DMS79 (cell line): ENCODE measurements at regions not wholly inside any gene's neighbourhood (a gene's known extent, or its start where the extent isn't known, plus 50 kb on each side); places are given as distances from the start of the nearest gene placed in this dataset.
"Not testable (repeated sequence)": the region's sequence is repeated elsewhere in the genome, so short reads cannot be mapped to it uniquely, and the experiment has no call there.

Experiments used
- DNase-seq: peaks from one replicate; lab custom pipeline; 2025; lab: John Stamatoyannopoulos, UW

DNA sequence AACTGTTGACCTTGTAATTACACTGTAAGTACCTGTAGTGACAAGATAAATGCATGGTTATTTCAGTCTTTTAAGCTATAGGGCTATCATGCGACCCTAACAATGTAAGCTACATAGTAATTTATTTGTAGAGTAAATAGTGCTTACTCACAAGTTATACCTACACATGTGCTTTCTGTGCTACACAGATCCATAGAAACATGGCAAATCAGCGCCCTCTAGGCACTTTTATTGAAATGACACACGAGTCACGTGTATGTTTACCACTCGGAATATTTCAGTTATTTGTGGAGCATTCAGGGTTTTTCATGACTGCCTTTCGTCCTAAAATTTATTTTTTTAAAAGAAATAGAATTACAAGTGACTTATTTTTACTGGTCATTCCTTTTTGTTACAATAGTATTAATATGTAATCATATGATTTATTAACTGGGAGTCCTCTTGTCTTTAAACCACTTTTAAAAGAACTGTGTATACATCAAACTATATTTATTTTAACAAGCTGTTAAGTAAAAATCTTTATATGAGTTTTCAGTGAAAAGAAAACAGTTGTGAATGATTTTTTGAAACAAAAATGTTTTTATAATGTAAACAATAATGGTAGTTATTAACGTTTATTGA, 1242.3 kb upstream of the WWC1 start:
- DNase-seq: no peak

DNA sequence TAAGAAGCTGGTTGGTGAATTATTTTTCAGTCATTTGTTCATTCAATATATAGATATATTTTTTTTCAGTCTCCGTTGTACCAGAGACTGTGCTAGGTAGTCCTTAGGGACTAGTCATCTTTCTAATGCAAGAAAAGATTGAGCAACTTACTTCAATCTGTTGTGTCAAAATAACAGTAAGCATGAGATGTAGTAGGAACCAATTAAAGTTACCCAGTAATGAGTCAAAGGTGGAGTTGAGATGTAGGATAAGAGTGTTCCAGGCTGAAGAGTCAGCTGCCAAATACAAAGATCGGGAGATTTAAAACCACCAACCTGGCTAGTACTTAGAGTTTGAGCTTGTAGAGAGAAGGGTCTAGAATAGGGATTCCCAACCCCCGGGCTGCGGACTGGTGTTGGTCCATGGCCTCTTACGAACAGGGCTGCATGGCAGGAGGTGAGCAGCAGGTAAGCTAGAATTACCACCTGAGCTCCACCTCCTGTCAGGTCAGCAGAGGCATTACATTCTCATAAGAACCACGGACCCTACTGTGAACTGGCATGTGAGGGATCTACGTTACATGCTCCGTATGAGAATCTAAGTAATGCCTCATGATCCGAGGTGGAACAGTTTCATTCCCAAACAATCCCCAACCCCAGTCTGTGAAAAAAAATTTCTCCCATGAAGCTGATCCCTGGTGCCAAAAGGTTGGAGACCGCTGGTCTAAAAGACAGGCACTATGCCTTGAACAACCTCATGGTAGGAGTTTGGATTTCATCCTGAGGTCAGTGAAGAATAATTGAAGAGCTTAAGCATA, 1241.5 kb upstream of the WWC1 start:
- DNase-seq: no peak

DNA sequence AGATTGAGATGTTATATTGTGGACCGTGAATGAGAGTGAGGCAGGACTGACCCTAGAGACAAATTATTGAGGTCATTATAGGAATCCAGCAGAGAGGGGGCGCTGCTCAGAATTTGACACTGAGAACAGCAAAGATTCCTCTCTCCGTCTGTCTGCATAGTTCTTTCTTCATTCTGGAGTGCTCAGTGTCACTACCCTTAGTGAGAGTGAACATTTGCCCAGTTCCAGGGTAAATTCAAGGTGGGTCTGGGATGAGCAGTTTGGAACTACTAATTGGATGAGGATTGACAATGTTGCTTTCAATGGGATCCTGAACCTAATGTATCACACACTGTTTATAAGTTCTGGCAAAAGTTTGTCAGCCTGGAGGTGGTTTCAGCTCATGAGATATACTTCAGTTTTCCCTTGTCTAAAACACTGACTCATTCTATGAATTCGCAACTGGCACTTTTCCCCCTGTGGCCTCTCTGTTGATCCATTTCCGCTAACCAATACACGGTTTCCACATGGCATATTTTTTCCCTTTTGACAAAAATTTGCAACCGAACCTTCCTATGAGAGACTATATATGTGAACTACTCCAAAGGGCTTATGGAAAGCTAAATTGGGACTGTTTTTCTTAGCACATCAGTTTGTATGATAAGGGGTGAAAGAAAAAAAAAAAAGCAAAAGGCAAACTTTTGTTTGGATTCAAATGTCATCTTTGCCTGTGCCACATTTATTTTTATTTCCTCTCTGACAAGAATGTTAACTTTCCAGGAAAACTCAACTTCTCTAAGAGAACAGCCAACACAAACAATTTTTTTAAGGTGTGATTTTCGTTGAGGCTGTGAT, 1240.7 kb upstream of the WWC1 start:
- DNase-seq: no peak

DNA sequence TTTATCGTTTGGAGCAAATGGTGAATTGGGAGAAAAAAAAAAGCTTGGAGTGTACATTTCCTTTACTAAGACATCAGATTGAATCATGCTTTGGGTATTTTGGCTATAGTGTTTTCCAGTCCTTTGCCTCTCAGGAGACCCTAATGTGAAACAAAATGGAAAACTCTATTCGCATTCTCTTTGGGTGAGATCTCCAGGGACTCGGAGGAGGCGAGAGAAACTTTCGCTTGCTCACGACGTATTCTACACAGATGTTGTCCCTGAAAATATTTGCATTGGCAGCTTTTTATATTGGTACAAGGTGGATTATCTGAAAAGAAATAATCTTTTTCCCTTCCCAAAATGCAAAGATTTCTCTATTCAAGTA, 1240.1 kb upstream of the WWC1 start:
- DNase-seq: no peak

DNA sequence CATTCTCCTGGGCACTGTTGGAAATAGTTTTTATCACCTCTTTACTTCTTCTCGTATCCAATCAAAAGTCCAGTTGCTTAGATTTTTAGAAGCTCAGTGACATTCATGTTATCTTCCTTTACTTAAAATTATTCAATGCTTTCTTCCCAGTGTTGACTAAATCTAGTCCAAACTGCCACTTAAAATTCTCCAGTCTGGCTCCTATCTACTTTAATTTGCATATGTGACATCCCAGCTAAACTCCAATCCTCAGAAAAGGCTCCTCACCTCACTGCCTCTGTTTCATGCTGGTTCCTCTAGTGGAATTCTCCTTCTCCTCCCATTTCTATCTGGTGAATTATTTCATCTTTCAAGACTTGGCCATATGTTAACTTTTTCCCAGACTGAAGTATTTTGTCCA, 1238.7 kb upstream of the WWC1 start:
- no peak for DNase-seq

DNA sequence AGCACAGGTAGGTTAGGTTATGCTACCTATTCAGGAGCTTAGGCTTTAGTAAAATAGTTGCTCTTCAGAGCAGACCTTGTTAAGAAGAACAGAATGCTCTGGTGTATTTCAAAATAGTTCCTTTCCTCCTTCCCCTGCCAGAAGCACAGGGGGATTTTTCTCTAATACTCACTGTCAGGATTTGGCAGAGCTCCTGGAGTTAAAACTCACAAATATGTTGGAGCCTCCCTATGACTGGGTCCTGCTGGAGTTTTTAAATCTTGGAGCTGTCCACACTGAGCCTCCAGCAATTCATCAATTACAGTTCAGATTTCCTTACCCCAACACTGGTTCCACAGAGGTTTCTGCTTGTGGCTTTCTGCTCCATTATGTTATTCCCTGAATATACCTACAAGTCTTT, 1233.8 kb upstream of the WWC1 start:
- no peak for DNase-seq

DNA sequence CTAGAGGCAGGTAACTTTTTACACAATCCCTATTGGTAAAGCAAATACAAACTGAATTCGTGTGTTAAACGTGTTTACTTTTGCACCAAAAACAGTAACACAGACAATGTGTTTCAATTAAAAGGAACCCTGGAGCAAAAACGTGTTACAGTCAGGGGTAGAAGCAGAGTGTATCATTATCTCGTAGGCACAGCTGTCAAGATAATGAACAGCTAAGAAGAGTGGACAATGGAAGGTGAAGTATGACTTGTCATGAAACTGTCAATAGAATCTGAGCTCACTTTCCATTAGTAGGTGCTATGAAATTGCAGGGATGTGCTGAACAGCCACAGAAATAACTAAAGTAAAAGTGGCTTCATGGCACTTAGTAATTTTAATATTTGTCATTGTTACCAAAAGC, 1229.8 kb upstream of the WWC1 start:
- no peak for DNase-seq

DNA sequence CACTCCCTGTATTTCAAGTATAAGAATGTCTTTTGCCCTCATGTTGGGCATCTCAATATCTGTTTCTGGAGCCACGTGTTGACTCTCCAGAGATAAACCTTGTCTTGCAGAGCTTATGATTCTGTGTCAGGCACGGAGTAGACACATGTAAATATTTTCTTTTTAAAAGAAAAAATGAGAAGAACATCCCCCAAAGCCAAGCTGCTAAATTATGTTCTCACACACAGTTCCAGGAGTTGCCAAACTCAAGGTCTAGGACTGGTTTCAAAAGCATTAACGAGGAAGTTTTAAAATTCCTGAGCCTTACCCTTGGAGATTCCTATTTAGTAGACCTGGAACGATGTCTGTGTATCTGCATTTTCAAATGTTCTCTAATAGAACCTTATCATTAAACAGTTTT, 1228.3 kb upstream of the WWC1 start:
- DNase-seq: no peak

DNA sequence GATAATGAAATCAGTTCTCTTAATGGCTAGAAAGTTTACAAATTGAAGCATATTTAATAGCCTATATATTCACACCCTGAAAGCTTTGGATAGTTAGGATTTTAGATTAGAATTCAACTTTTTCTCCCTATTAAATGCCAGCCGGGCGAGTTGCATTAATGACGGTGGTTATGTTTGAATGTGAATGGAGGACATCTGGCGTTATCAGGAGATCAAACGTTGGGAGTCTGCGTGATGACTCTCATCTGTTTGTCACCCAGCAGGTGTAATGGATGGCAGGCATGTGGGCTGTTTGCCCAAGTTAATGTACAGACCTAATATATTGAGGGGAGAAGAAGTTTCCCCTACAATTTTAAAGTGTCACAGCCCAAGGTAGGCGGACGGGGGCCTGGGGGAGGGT, 1227.7 kb upstream of the WWC1 start:
- no peak for DNase-seq

DNA sequence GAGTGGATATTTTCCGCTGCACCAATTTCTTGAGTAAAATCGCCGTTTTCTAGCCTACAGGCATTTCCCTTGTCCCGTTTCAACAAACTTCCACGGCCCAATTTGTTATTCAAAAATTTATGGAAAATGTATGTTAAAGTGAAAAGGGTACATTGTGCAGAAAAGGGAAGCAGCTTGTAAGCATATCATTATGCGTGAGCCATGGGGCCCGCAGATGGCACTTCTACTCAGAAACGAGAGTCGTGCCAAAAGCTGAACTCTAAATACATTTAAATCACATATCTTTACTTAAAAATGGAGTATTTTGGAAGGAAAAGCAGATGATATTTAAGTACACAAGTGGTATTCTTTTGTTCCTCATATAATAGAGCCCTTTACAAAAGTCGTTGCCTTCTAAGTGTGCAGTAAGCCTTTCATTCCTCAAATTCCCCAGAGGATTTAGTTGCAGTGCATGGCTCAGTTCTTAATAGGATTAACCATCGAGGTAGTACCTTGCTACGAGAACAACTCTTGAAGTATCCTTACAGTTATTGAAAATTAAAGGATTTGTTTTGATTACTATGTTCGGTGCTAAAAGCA, 1227.2 kb upstream of the WWC1 start:
- no peak for DNase-seq

DNA sequence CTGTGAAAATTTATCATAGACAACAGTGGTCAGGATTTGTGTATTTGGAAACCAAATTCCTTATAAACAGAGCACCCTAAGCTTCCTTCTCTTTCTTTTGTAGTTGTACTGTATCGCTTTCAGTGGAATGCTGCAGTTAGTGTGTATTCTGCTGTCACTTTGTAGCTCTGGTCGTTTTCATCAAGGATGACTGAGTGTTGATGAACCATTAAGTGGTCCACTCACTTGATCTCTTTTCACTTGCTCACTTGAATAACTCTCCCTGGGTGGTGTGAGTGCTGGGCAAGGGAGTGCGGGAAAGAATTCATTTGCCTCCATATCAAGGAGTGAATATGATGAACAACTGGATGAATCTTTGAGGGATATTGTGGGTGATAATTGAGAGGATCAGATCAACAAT, 1225.7 kb upstream of the WWC1 start:
- no peak for DNase-seq

DNA sequence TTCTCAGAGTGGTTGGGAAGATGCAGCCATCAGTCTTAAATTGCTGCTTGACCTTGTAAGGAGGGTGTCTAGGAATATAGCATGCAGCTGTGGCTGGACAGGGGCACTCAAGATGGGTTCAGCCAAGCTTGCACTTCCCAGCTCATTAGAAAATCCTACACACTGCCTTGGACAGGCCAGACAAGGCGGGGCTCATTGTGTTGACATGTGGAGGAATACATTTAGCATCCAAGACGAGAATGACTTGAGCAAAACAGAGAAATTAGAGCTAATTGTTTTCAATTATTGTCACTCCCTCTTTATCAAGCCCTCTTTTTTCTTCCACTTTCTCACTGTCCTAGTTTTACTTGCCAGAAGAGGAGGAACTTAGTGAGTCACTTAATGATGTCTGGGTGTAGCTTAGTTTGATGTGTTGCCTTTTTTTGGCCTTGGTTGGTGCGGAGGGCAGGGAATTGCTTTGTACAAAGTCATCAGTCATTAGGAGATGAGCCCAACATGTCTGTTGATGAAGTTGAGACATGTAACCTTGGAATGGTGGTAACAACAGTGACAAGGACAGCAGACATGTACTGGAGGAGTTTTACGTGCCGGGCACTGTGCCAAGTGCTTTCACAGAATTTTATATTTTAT, 1219.3 kb upstream of the WWC1 start:
- DNase-seq: no peak

DNA sequence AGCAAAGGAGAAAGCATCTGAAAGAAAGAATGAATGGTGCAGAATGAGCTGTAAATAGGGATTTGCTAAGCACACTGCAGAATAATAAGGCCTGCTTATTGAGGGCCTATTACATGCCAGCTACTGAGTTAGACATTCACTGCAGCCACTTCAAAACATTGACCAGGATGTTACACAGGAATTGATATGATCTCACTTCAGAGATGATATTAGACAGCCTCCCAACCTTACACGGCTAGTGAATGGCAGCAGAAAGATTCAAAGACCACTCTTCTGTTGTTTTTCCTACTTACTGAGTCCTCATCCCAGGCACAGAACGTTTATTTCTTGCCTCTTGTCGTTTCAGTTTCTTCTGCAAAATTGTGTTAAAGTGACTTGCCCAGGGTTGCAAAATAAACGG, 1209.9 kb upstream of the WWC1 start:
- no peak for DNase-seq

DNA sequence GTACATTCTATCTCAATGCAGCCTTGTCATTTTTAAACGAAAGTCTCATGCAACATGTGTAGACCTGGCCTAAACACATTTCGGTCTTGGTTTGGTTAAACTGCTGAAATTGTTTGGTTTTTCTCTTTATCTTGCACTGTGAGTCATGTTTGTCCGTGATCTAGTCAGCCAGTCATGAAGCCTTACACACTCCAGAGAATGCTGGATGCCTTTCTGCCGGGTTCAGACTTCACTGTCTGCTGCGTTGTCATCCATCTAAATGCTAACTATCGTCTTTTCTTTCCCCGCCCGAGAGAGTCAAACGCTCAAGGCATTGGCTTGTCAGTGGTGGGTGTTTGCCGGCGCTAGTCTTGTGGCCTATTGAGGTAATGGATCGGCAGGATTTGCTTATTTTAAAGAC, 1194.6 kb upstream of the WWC1 start:
- DNase-seq: no peak

DNA sequence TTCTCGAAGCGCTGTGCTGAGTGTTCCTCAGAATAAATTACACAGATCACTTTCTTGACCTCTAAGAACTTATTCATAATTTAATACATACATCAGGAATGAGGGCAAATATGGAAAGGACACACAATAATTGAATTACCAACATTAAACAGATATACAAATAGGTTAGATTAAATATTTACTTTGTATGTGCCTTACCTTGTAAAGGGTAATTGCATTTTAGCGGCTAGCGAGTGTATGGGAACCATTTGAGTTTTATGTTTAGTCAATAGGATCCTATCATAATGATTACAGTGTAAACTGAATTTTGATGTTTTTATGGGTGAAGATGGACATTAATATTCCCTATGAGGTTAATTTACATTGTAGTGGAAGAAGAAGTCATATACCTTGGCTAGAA, 1187.1 kb upstream of the WWC1 start:
- no peak for DNase-seq

DNA sequence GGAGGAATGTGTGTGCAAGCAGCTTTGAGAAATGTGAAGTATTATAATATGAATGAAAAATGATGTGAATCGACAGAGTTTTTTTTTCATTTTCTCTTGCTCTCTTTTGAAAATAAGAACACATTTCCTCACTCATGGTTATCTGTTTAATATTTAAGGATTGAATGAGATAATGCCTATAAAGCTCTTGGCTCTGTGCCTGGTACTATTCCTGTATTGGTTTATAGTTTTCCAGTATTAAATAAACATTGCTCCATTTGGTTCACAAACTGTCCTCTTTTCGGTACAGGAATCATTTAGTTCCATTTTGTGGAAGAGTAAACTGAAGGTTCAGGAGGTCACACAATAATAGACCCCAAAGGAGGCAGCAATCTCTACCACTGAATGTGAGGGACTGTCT, 1185.5 kb upstream of the WWC1 start:
- no peak for DNase-seq

DNA sequence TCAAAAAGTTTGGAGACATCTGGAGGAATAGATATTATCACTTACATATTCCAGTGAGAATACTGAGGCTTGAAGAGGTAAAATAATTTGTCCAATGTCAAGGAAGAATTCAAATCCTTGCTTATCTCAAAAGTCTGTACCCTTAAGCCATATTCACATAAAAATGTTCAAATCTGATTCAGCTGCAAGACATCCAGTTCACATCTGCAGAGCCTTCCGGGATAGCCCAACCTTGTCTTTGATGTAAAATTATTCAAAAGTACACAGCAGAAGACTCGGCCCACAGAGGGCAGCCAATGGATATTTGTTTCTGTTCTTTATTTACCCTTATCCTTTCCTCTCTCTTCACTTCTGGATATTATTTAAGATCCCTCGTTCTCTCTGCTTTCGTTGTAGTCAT, 1183.8 kb upstream of the WWC1 start:
- DNase-seq: no peak

DNA sequence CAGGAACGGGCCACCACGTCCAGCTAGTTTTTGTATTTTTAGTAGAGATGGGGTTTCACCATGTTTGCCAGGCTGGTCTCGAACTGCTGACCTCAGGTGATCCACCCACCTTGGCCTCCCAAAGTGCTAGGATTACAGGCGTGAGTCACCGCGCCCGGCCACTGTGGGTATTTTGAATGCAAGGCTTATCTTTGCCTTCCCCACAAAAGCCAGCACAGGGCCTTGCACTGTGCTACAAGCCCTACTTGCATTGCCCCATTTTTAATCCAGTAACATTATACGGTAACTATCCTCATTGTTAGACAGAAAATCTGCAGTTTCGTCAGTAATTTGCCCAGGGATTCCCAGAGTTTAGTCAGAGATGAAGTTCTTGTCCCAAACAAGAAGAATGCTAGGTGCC, 1183.2 kb upstream of the WWC1 start:
- not testable (repeated sequence) for DNase-seq

DNA sequence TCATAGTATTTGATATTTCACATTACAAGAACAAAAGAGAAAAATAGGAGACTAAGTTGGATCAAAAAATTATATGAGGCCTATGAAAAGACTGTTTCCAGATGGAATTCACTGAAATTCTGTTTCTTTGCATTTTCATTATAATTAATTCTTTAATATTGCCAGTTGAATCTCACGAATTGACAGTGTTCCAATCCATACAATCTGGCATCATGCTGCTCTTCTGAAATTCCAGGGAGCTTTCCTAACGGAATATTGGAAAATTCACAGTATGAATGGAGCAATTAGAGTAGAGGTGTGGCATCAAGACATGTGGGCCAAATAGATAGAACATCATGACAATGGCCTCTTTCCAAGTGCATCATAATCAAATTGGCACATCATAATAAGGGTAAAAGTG, 1178.9 kb upstream of the WWC1 start:
- no peak for DNase-seq

DNA sequence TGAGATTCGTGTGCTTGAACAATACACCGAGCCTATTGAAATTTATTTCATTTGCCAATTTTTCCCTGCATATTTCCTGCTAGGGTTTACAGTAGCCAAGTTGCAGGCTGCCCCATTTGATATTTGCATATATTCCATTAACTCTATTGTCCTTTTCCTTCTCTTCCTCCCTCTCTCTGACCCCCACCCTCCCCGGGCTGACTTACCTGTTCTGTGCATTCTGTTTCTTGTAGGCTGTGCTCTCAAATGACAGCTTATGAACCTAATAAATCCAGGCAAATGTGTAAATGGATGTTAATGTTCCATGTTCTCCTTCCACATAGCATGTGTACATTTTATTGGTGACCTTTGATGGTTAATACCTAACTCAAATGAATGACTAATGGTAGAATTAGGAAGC, 1169.2 kb upstream of the WWC1 start:
- DNase-seq: no peak

DNA sequence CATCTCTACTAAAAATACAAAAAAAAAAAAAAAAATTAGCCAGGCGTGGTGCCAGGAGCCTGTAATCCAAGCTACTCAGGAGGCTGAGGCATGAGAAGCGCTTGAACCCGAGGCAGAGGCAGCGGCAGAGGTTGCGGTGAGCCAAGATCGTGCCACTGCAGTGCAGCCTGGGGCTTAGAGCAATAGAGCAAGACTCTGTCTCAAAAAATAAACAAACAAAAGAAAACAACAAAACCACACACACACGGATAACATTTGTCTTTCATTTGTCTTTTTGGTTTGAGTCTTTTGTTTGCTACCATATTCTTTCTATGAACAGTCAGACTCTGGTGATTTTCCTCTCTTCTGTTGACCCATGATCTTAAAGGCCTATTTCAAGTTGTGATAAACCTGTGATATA, 1168.3 kb upstream of the WWC1 start:
- DNase-seq: no peak

DNA sequence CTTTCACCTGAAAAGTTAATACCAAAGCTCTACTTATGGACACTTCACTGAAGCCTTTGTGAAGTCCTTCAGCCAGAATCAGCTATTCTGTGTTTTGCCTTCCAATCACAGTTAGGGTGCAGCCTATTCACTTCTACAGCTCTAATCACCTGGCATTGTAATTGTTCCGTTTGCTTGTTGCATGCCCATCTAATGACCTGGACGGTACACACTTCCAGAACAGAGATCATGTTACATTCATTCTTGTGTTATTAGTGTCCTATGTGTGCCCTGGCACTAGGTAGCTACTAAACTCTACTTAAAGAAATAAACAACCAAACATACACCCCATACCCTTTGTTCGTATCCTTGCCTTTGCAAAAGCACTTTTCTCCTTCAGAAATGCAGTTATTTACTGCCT, 1162.9 kb upstream of the WWC1 start:
- no peak for DNase-seq
